Dedifferentiated amniotic fluid mesenchymal stem cell (primary cell): ENCODE measurements at regions not wholly inside any gene's neighbourhood (a gene's known extent, or its start where the extent isn't known, plus 50 kb on each side); places are given as distances from the start of the nearest gene placed in this dataset.
"Not testable (repeated sequence)": the region's sequence is repeated elsewhere in the genome, so short reads cannot be mapped to it uniquely, and the experiment has no call there.

Experiments
- DNase-seq: peaks from one replicate; pipeline ENCODE4 v3.0.0-alpha.2; 2016; ENCODE audit errors: extremely low spot score

- DNase-seq: no peak
These were observed 189.3 kb downstream of the ADRA2A start for GRCh38 chr10:111266165-111266564.

DNA sequence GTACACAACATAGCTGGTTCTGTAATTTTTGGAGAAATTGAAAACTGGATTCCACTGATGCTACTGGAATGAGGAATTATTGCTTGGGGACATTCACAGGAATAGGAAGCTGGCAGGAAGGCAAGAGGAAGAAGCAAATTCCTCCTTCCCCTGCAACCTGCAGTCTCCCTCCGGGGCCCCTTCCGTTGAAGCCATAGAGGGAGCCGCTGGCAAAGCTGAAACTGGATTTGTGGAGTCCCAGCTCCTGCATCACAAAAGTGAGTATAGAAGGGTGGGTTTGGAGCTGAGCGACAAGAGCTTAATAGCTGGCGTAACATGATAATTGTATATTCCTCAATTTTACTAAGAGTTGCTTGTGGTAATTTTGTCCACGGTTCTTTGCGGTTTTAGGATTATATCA, 190.8 kb downstream of the ADRA2A start:
- DNase-seq: no peak

GRCh38 chr10:111273235-111273634, 196.4 kb downstream of the ADRA2A start:
- no peak for DNase-seq

DNA sequence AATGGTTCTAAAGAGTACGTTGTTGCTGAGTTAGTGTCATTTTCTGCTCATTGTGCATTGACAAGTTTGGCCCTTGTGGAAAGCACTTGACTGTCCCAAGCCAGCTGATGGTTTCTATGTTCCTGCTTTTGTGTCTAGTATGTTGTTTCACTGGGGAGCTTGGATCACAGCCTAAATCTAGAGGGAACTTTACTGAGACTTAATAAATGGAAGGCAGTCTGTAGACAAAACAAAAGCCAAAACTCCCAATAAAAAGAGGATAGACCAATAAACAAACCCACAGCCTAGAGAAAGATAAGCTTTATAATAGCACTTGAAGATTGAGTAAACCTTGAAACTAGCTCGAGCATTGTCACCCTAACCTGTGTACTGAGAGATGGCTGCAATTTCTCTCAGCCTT, 196.8 kb downstream of the ADRA2A start:
- DNase-seq: no peak

DNA sequence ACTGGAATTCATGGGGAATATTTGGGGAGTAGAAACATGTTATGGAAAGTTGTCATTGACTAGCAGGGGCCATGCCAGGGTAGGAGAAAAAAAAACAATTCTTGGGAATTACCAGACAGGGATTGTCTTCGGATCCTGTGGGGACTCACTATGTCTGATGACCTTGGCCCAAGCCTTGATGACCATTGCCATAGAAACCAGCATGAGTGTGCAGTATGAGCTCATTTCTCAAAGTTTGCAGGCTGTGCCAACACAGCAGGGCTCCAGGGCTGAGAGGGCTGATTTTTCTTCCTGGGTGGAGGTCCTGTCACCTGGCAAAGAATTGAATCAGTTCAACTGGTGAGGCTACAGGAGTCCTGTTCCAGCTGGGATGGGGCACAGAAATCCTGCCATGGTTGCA, 198.3 kb downstream of the ADRA2A start:
- DNase-seq: no peak

DNA sequence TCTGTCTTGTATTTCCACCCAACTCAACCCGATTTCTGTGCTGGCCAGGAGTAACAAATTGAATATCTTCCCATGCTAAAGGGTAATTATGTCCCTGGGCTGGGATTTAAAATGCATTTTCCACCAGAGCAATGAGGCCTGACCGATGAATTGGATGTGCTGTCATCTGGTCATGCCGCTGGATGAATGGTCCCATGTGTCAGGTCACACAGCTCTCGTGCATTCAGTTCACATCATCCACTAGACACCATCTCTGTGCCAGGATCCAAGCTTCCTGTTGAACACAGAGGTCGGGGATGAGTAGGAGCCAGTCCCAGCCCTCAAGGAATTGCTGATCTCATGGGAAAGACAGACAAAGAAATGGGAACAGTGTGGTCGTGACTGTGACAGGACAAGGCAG, 200.8 kb downstream of the ADRA2A start:
- DNase-seq: no peak

DNA sequence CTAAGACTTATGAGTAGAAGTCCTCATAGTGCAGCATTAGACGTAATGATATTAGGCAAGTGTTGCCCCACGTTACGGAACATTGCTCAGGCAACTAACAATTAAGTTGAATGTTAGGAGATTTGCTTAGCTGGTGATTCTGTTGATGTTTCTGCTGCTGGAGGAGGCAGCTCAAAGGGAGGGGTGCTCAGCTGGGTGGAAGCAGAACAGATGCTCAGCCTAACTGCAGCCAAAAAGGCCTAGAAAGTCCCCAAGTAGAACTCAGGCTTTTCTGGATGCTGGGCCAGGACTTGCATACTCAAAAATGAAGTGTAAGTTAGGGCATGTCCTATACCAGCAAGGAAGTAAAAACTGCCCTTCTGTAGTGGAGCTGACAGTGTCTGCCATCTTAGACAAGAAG, 201.4 kb downstream of the ADRA2A start:
- DNase-seq: no peak

GRCh38 chr10:111281516-111281915, 204.7 kb downstream of the ADRA2A start:
- DNase-seq: no peak

DNA sequence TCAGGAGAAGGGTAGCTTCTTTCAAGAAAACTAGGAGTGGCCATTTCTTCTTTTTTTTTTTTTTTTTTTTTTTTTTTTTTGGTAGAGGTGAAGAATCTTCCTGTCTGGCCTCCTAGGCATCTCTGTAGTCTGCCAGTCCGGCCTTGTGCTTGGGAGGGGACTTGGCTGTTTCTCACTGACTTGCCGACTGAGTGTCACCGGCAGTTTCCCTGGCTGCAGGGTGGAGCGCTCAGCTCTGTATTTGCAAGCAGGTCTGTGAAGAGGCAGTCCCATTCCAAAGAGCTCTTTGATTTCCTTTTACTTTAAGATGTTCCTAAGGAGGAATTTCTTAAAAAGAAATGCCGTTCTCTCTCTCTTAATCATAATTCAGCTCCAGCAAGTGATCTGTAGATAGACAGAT, 212.6 kb downstream of the ADRA2A start:
- DNase-seq: no peak

GRCh38 chr10:111290649-111291048, 213.8 kb downstream of the ADRA2A start:
- DNase-seq: no peak

DNA sequence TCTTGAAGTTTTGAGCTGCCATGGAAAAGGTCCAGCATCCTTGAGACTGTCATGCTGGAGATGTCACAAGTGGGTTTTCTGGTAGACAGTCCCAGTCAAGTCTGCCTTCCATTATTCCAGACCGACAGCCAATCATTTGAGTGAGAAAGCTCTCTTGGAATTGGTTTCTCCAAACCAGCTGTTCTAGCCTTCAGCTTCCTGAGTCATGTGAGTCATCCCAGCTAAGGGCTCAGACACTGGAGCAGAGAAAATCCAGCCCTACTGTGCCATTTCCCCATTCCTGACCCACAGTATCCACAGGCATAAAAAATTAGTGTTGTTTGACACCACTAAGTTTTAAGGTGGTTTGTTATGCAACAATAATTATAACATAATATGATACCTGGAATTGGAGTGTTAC, 219.0 kb downstream of the ADRA2A start:
- no peak for DNase-seq

GRCh38 chr10:111297351-111297848, 220.6 kb downstream of the ADRA2A start:
- DNase-seq: no peak

DNA sequence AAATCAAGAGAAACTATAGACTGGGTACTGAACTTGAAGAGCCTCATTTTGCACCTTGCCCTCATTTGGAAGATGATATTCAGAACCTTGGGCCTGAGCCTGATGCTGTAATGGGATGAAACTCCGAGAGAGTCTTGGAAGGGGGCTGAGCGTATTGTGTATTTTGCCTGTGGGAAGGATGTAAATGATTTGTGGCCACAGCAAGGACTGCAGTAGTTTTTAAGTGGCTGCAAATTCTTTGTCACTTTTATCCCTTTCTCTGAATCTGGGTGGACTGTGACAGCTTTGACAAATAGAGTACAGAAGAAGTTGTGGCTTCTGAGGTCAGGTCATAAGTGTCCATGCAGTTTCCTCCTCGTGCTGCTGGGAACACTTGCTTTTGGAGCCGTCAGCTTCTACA, 221.2 kb downstream of the ADRA2A start:
- no peak for DNase-seq

- no peak for DNase-seq
These were observed 222.2 kb downstream of the ADRA2A start for GRCh38 chr10:111299037-111299436.

GRCh38 chr10:111303887-111304286, 227.1 kb downstream of the ADRA2A start:
- DNase-seq: no peak

GRCh38 chr10:111316722-111317212, 239.9 kb downstream of the ADRA2A start:
- no peak for DNase-seq

DNA sequence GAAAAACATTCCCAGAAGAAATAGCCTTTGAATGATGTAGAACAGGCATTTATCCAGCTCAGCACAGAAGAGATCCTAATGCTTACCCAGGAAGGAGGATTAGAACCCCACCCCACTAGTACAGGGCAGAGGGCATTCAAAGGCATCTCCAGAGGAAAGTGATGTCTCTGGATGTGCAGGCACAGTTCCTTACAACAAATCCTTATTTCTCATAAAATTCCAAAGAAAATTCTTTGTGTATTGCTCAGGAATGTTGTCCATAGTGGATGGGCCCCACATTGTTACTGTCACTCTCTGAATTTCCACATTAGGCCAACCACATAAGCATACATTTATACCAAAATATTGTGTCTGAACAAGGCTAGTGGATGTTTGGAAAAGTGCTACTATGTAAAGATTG, 243.0 kb downstream of the ADRA2A start:
- no peak for DNase-seq

DNA sequence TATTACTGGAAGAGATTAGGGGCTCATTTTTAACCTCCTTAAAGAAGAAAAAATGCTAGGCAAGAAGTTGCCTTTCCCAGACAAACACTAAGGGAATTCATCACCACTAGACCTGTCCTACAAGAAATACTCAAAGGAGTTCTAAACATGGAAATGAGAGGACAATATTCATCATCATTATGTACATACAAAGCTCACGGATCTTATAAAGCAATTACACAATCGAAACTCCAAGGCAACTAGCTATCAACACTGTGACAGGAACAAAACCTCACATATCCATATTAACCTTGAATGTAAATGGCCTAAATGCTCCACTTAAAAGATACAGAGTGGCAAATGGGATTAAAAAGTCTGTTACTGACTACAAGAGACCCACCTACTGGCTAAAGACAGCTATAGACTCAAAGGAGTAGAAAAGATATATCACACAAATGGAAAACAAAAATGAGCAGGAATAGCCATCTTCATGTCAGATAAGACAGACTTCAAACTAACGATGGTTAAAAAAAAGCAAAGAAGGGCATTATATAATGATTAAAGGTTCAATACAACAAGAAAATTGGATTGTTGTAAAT, 246.6 kb downstream of the ADRA2A start:
- DNase-seq: no peak

- not testable (repeated sequence) for DNase-seq
These were observed 255.3 kb downstream of the ADRA2A start for GRCh38 chr10:111332174-111332573.

DNA sequence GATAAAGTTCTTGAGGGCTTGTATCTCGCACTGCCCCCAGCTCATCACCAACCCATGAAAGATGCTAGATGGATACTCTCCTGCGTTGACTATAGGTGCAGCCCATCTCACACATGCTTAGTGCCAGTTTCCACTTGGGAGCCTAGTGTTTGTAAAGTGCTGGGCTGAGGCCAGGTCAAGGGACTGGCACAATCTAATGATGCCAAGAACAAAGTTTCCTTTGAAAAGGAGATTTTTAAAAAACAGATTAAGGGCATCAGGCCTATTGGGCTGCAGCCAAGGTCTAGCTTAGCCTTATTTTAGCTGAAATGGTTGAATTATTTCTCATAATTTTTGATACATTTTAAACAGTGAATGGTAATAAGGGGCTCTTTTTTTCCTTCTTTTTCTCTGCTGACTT, 259.0 kb downstream of the ADRA2A start:
- DNase-seq: no peak

DNA sequence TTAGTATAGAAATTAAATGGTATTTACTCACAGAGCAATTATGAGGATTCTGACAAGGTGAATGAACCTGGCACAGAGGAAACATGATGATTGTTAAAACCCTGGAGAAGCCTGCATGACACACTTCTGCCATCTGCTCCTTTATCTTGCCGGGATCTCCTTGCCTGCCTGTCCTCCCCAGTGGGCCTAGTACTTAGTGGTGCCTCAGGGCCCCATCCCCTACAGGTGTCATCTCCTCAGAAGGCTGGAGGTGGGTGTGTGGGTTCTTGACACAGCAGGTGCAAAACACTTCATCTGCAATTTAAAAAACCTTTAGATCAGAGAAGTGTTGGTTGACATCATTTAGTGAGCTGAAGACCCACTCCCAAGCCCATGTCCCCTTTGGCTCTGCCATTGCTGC, 261.2 kb downstream of the ADRA2A start:
- no peak for DNase-seq

GRCh38 chr10:111338805-111339204, 262.0 kb downstream of the ADRA2A start:
- no peak for DNase-seq

DNA sequence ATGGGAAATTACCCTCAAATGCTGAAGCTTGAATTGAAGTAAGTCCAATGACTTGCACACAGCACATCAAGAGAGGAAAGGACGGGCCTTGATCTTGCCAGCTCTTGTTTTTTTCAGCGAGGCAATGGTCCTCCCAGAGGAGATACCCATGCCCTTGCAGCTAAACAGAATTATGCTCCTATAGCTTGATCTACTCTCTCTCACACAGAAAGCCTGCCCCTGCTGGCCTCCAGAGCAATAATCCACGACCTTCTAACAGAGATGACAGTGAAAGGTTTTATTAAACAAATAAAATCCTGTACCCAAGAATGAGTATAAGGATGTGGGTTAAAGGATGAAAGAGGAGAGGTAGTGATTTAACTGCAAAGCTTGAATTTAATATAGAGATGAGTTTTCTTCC, 268.0 kb downstream of the ADRA2A start:
- no peak for DNase-seq

DNA sequence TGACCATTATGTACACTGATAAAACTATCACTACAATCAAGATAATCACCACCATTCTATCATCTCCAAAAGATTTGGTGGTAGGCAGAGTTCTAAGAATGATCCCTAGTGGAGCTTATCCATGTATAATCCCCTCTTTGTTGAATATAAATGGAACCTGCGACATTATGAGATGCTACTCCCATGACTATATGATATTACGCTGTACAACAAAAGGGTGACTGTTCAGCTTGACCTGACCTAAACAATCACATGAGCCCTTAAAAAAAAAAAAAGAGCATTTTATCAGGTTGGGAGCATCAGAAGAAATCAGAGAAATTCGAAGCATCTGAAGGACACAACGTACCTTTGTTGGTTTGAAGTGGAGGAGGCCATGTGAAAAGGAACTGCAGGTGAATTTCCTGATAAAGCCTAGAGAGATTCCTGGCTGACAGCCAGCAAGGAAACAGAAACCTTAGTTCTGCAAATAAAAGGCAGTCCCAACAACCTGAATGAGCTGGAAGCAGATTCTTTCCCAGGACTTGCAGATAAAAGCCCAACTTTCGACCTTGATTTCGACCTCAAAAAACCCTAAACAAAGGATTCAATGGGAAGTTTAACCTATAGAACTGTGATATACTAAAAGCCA, 270.7 kb downstream of the ADRA2A start:
- DNase-seq: no peak
